Stomach (tissue), 4 donors: ENCODE measurements at regions not wholly inside any gene's neighbourhood (a gene's known extent, or its start where the extent isn't known, plus 50 kb on each side); places are given as distances from the start of the nearest gene placed in this dataset.

Experiments used
- CTCF ChIP-seq, 7 experiments: fragments of 450-650 bp in 4 of 7; fragments of 200-600 bp in 3 of 7; sonication (generic) in 3 of 7; IDR thresholded peaks; one replicate each; pipeline ENCODE4 v1.5.1; 2016 to 2019; ENCODE audit warnings: antibody characterized with exemption in 7 of 7, control low read depth in 2 of 7, mild to moderate bottlenecking in 1 of 7
- POLR2A ChIP-seq, 4 donors: fragments of 450-650 bp; IDR thresholded peaks; one replicate each; pipeline ENCODE4 v1.6.1; 2016; ENCODE audit warnings: antibody characterized with exemption in 4 of 4, control low read depth in 2 of 4, mild to moderate bottlenecking in 1 of 4, moderate library complexity in 1 of 4

GRCh38 chr15:27686971-27687370 is 412.1 kb downstream of the OCA2 start:
- TF ChIP-seq POLR2A (IDR thresholded peaks at IDR 0.05) = no peak
- no peak for TF ChIP-seq CTCF (IDR thresholded peaks at IDR 0.05)
